GDM1 (cell line): ENCODE measurements at regions not wholly inside any gene's neighbourhood (a gene's known extent, or its start where the extent isn't known, plus 50 kb on each side); places are given as distances from the start of the nearest gene placed in this dataset.

Source experiments
- DNase-seq: peaks from one replicate; lab custom pipeline; 2025; lab: John Stamatoyannopoulos, UW

- no peak for DNase-seq
These were observed 185.0 kb downstream of the SEMA6A start for GRCh38 chr5:116389601-116390000.

- DNase-seq = no peak
These were observed 185.9 kb downstream of the SEMA6A start for GRCh38 chr5:116388564-116389258.

DNA sequence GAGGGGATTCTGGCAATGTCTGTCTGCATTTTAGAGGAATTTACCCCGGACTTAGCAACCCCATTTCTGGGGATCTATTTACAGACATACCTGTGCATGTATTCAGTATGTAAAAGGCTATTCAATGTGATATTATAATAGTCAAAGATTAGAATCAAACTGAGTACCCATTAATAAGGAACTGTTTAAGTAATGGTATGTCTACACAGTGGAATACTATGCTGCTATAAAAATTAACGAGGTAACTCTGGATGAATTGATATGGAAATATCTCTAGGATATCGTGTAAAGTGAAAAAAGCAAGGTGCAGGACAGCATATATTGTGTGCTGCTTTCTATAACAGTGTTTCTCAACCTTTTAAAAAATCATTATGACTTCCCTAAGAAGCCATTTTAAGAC is 186.9 kb downstream of the SEMA6A start:
- DNase-seq = no peak

- DNase-seq = no peak
These were observed 188.0 kb downstream of the SEMA6A start for GRCh38 chr5:116386633-116387032.

DNA sequence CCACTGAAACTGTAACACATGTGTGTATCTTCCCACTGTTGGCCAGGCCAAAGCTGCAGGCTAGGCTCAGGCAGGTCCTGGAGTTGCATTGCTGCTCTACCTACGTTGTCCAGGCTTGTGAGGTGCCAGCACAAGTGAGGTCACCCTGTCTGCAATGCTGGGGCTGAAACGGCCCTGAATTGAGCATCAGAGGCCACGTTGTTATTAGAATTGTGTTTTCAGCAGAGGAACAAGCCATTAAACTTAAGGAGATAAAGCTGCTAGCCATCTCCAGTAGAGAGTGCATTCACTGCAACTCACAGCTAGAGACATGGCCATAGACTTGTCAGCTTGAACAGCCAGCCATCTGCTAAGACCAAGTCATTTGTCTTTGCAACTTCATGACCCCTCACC is 191.8 kb downstream of the SEMA6A start:
- no peak for DNase-seq

GRCh38 chr5:116382032-116382873 is 192.4 kb downstream of the SEMA6A start:
- DNase-seq = no peak

DNA sequence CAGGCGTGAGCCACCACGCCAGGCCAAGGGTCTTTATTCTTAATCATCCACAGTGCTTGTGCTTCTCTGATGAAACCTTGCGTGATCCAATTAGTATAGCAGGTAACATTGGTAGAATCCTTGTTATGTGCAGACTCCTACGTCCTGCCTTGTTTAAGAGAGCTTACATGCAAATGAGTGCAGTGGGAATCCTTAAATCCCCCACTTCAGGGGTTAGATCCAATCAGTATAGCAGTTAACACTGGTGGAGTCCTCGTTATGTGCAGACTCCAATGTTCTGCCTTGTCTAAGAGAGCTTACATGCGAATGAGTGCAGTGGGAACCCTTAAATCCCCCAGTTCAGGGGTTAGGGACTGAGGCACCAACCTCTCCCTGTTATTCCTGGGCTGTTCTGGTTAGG is 193.4 kb downstream of the SEMA6A start:
- DNase-seq = no peak

DNA sequence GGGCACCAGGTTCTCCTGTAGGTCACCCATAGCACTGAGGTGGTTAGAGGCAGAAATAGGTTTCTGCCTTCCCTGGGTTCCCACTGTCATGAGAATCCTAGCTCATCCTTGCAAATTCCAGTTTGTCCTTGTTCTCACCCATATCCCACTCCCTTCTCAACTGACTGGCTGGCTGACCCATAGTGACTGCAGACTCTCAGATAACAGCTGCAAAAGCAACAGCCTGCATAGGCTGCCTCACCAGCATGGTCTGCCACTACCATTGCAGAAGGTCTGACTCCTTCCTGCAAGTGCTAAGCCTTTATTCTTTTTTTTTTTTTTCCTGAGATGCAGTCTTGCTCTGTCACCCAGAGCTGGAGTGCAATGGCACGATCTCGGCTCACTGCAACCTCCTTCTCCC is 194.0 kb downstream of the SEMA6A start:
- DNase-seq = no peak

DNA sequence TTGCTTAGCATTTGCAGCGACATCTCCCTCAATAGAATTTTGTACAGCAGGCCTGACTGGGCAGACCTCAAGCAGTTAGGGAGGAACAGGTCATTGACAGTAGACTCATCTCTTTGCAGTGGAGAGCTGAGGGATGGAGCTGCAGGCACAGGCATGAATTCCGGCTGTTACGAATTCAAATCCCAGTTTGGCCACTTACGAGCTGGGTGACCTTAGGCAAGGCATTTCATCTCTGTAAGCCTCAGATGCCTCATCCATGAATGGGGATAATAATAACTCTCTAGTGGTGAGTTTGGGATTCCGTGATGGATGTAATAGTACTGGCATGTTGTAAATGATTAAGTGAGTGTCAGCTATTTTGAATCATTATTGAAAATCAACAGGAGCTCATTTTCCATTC is 195.3 kb downstream of the SEMA6A start:
- no peak for DNase-seq

DNA sequence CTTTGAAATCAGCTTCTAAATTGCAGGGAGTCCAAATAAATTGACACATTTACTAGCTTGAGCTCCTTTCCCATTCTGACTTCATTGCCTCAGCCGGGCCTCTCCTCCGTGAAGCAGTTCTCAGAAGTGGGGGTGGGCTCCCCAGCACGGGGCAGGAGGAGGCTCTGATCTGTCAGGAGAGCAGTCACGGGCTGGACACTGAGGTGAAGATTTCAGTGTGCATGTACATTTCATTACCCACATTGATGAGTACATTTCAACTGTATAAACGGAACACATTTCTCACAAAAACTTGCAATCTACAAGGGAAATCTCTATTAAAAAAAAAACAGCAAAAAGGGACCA is 195.9 kb downstream of the SEMA6A start:
- DNase-seq = no peak

GRCh38 chr5:116378007-116378776 is 196.4 kb downstream of the SEMA6A start:
- no peak for DNase-seq

DNA sequence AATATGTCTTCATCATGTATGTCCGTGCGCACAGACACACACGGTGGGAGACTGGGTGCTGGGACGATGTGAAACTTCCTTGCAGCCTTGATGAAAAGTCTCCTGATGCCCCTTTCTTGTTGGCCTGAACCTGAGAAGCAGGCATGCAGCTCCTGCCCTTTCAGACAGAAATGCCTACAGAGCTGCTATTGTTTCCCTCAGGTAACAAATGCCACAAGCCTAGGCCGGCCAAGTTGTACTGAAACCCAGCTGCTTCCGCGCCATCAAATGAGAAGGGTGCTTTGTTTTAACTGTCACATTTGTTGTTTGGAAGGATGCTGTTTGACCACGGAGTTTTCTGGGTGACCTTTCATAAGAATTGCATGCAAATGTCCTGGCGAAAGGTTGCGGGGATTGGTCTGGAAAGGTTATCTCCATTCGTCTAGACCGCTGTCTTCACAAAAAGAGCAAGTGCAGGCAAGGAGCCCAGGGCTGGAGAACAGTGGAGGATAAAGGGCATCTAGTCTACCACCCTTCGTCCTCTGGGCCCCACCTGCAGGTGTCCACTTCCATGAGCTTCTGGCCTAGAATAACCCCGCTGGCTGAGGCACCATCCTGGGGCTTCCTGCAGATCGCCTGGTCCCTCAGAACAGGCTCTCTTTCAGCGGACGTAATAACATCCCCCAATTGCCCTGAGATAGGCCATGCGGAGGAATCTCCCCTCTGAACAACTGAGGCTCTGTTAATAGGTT is 197.2 kb downstream of the SEMA6A start:
- DNase-seq = no peak

GRCh38 chr5:116375926-116376325 is 198.7 kb downstream of the SEMA6A start:
- no peak for DNase-seq

DNA sequence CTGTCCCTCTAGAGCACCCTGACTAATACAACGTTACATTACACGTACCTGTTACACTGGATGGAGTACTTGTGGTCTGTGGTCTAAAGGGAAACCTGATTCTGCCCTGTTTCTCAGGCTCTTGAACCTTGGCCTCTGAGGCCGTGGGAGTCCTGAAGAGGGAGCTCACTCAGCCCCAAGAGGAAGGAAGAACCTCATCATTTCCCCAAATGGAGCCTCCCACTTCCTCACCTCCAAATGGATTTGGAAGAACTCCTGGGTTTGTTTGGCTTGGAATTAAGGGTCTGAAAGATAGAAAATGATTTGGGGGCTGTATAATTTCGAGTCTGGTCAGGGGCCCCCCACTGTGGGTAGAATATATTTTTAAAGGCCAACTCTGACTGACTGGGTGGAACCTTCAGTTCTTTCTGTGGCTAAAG is 200.2 kb downstream of the SEMA6A start:
- DNase-seq = no peak

DNA sequence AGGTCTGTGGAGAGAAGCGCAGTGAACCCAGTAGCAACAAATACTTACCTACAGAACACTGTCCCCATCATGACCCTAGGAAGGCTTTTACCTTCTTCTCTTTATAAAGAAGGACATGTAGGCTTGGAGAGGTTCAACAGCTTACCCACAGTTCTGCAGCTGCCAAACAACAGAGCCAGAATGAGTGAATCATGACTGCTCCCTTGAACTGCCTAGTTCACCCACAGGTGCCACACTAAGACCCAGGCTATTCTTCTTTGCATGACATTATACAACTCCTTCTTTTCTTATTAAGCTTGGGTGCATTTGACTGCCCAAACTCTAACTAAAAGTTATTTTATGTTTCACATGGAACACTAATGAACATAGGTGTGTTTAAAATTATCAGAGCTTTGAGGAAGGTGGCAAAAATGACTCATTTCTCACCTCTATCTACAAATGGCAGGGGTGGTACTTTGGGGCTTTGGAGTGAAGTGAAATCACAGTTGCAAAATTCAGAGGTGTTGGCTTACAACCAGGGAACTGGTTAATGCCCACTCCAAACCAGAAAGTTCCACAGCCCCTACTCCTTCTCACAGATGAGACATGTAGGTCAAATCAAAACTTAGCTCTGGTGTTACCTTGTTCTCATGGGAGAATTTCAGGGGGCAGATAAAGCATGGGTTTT is 201.6 kb downstream of the SEMA6A start:
- no peak for DNase-seq

- DNase-seq = peak; percentile 21
These were observed 202.7 kb downstream of the SEMA6A start for GRCh38 chr5:116371935-116372334.

DNA sequence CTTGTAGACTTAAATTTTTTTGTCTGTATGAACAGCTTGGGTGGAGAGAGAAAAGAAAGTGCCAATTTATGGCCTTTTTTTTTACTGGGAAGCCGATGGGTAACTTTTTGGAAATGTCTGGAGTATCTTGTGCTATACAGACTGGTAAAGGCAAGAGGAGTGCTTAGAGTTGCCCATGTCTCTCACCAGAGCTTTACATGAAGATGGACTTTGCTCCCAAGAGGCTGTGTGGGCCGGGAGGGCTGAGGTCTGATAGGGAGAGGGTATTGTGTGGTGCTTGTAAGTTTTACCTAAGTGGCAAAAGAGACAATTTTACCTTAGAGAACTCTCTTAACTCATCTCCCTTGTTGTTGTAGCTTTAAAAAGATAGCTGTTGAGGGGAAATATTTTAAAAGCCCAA is 203.2 kb downstream of the SEMA6A start:
- DNase-seq = no peak

DNA sequence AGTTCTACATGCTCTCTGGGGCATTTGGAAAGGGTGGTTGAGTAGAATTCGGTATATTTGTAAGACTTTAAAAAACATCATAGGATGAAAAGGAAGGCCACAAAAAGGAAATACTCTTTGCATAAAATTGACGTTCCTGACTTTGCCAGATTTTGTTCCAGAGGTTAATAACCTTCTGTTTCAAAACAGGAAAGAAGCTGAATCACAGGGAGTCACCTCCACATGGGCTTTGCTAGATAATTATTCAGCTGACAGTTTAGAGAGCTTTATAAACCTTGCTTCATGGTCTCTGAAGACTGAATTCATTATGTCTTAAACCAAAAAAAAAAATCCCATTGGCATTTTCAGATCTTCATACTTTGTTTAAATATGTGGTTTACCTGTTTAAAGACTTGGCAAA is 203.7 kb downstream of the SEMA6A start:
- DNase-seq = no peak

DNA sequence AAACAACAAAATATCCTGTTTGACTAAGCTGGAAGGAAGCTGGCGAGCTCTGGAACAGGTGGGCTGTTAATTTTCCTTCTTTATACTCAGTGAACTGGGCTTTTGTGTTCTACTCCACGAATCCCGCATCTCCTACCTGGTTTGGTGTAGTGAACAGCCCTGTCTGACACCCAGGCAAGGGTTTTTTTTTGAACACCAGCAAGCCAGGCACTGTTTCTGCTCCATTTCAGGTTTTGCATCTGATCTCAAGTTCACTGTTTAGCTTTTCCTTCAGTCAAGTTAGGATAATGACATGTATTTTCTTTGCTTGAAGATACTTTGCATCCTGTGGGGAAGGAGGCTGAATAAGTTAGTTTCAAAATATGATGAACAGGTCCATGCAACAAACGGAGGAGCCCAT is 204.5 kb downstream of the SEMA6A start:
- DNase-seq = no peak

DNA sequence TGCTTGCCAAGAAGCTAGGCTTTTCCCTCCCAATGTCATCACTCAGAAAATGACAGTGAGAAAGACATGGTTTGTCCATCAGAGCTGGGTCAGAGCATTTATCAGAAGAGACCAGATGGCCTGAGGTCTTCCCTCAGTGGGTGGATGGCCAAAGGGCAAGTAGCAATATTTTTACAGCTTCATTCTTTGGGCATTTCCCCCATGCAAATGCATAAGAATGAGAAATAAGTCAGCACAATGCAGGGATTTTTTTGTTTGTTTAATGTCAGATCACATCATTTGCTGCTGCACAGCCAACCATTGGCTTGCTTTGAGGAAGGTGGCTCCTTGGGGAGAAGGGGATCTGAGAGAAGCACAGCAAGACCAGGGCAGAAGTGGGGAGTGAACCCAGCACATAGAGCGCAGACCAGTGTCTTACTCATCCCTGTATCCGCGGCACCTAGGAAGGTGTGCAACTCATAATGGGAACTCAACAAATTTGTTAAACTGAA is 209.6 kb downstream of the SEMA6A start:
- DNase-seq = no peak

DNA sequence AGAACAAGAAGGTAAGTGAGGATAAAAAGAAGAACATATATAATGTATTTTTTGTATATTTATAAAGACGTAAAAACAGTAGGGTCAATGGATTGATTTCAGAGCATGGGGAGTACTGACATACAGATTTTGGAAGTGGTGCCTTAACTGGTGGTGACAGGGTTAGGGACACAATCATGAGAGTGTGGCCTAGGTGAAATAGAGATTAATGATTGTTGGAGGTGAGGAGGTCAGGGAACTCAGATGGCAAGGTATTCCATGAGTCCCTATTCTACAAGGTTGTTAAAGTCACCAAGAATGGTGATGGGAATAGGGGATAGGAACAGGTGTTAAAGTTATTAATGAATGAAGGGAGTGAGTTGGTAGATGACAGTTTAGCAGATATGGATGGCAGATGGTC is 210.8 kb downstream of the SEMA6A start:
- no peak for DNase-seq
